Large intestine (tissue), 3 donors: ENCODE measurements at regions not wholly inside any gene's neighbourhood (a gene's known extent, or its start where the extent isn't known, plus 50 kb on each side); places are given as distances from the start of the nearest gene placed in this dataset.

Experiments used
- DNase-seq, 2 donors: peaks; one replicate each; pipeline versions ENCODE4 v3.0.0 to v3.0.0-alpha.2; 2013
- H3K27ac ChIP-seq: one replicate; pipeline ENCODE4 v1.5.1; 2013; ENCODE audit warnings: low read length
- H3K27me3 ChIP-seq: 2 replicates; pipeline ENCODE4 v1.6.1; 2013; ENCODE audit warnings: low read length; ENCODE audit not compliant: control insufficient read depth, insufficient read depth
- H3K36me3 ChIP-seq: 2 replicates; pipeline ENCODE4 v1.6.1; 2013; ENCODE audit warnings: low read length; ENCODE audit not compliant: control insufficient read depth, insufficient read depth
- H3K4me1 ChIP-seq: one replicate; pipeline ENCODE4 v1.6.1; 2013; ENCODE audit warnings: low read length; ENCODE audit not compliant: control insufficient read depth, insufficient read depth
- H3K4me3 ChIP-seq: one replicate; pipeline ENCODE4 v1.5.1; 2013; ENCODE audit warnings: low read length
- H3K9me3 ChIP-seq: one replicate; pipeline ENCODE4 v1.6.1; 2013; ENCODE audit warnings: mild to moderate bottlenecking, low read depth, low read length, moderate library complexity; ENCODE audit not compliant: control insufficient read depth
- WGBS: methylation state at CpG from one replicate; pipeline ENCODE4 v1.1.5; 2013; ENCODE audit warnings: low lambda C conversion rate; ENCODE audit not compliant: insufficient coverage; 5-methylcytosine and 5-hydroxymethylcytosine counted together

DNA sequence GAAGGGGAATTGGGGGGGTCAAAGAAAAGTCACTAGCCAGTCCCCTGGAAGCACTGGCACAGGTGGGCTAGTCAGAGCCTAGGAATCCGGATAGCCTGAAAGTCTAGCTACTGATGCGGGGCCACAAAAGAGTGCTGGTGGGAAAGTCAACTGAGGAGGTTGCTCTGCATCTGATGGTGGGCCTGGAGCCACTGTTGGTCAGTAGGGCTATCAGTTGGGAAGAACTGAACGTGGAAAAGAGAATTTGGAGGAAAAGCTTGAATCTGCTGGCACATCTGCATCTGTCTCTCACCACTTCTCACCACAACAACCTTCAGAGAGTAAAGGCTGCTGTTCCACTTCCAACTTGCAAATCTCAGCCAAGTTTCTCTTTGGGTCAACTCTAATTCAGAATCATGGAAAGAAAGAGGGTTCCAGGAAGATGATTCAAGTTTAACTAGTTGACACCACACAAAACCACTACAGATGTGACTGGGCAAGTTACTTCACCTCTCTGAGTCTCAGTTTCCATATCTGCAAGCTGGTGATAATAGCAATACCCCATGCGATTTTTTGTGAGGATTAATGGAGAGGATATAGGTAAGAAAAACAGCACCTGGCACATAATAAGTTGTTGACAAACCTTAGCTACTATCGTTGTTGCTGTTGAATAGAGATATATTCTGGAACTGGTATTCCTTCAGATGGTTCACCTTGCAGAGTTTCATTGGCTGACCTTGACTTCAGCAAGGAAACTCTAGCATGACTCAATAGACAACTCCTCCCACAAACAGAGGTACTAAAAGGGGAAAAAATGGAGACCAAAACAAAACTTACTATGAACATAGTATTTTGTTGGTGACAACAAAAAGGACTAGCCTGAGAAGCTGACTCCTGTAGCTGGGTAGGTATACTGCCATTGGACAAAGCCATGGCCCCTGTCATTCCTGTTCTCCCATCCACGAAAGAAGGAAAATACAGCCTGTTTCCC, 280.2 kb upstream of the STT3B start:
- 100% methylated on average over 1 of the region's 6 CpGs for WGBS

DNA sequence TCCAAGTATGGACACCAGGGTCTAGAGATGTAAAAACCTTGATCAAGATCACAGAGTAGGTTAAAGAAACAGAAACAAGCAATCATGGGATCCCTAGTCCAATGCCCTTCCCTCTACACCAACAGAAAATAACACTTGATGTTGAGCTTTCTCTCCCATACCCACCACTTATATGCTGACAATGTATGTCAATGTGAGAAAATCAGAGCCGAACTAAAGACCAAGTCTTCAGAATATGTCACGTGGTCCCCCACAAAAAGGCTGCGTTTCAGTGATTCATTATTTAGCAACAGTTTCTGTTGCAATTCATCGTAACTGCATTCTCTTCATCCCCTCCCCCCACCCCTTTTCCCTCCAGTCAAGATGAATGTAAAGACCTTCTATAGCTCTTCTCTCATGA, 278.9 kb upstream of the STT3B start:
- Histone ChIP-seq H3K27ac (no peak overlapping the region), H3K36me3 (no peaks in the 10 kb centered on the region), H3K9me3 (no peaks in the 10 kb centered on the region), H3K27me3 (no peaks in the 10 kb centered on the region), H3K4me3 (no peak overlapping the region), H3K4me1 (peaks cover 3% of the 10 kb centered on the region)
- whole genome bisulfite sequencing = no CpG with 5 or more reads among the region's 4 CpGs
- DNase-seq = no peak

More for the DNA sequence above, 280.2 kb upstream of the STT3B start:
- Histone ChIP-seq H3K4me1 (peaks cover 3% of the 10 kb centered on the region), H3K36me3 (no peaks in the 10 kb centered on the region), H3K4me3 (no peak overlapping the region), H3K27ac (no peak overlapping the region), H3K27me3 (no peaks in the 10 kb centered on the region), H3K9me3 (no peaks in the 10 kb centered on the region)
- no peak for DNase-seq

DNA sequence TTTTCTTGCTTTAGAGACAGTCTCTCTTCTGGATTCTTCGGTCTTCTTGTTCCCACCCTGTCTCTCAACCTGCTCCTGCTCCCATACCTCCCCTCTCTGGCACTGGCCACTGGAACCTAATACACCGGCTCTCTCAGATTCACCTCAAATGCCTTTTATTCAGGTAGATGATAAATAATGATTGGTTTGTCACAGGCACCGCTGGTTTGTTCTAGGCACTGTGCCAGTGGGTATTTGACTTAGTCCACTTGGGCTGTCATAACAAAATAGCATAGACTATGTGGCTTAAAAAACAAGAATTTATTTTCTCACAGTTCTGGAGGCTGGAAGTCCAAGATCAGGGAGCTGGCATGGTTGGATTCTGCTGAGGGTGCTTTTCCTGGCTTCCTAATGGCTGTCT, 278.2 kb upstream of the STT3B start:
- no peaks in the 10 kb centered on the region for H3K27me3 ChIP-seq
- no peak overlapping the region for H3K4me3 ChIP-seq
- no peak overlapping the region for H3K27ac ChIP-seq
- WGBS = 100% methylated on average over 1 of the region's 3 CpGs
- no peaks in the 10 kb centered on the region for H3K36me3 ChIP-seq
- H3K4me1 ChIP-seq = peaks cover 3% of the 10 kb centered on the region
- H3K9me3 ChIP-seq = no peaks in the 10 kb centered on the region
- DNase-seq = no peak

DNA sequence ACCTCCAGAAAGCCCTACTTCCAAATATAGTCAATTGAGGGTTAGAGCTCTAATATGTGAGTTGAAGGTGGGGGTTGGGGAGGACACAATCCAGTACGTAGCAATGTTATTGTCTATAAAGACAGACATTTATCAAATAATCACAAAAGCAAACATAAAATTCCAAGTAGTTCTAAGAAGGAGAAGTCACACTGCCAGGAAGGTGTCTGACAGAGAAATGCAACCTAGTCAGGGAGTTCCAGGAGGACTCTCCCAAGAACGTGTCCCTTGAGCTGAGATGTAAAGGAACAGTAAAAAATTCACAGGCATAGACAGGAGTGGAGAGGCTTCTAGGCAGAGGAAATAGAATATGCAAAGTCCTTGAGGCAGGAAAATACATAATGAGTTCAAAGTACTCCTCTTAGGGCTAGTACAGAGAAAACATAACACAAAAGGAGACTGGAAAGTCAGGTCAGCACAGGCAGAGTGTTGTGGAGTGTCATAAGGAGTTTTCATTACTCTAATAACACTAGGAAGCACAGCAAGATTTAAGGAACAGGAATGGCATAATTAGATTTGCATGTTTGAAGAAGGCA, 277.6 kb upstream of the STT3B start:
- Histone ChIP-seq H3K27me3 (no peaks in the 10 kb centered on the region), H3K4me1 (peaks cover 3% of the 10 kb centered on the region), H3K9me3 (no peaks in the 10 kb centered on the region), H3K27ac (no peak overlapping the region), H3K4me3 (no peak overlapping the region), H3K36me3 (no peaks in the 10 kb centered on the region)
- DNase-seq = peak in 1 of 2 donors; percentile 58
- no CpG with 5 or more reads among the region's 2 CpGs for WGBS

DNA sequence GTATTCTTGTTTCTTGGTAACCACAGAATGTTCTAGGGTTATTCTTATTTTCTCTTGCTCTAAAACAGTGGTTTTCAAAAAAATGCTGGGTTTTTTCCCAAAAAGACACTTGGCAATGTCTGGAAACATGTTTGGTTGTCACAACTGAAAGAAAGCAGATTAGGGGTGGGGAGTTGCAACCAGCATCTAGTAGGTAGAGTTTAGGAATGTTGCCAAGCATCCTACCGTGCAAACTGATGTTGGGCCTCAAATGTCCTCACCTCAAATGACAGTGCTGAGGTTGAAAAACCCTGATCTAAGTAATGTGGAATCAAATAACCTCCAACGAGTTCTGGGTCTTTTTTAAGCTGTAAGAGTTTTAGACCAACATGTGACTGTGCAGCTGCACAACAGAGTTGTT, 270.5 kb upstream of the STT3B start:
- Histone ChIP-seq H3K27me3 (no peaks in the 10 kb centered on the region), H3K4me1 (no peaks in the 10 kb centered on the region), H3K27ac (no peak overlapping the region), H3K9me3 (peaks cover 5% of the 10 kb centered on the region), H3K36me3 (no peaks in the 10 kb centered on the region), H3K4me3 (no peak overlapping the region)
- WGBS = no CpG with 5 or more reads among the region's 2 CpGs
- no peak for DNase-seq

DNA sequence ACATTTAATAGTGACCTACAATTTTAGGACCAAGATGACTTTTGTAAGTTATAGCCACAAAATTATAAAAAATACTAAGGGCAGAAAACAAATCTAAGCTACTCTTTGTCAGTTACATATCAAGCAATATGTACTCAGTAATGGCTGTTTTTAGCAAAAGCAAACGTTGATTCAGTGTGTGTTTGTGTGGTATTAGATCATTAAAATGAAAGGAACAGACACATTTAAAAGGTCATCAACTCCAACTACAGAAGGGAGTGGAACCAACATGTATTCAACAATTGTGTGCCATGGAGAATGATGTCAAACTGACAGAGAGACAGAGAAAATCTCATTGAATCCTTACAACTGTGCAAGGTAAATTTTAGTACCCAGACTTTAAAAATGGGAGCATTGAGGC, 268.8 kb upstream of the STT3B start:
- no peaks in the 10 kb centered on the region for H3K4me1 ChIP-seq
- H3K27ac ChIP-seq = no peak overlapping the region
- H3K9me3 ChIP-seq = peaks cover 5% of the 10 kb centered on the region
- WGBS = 80% methylated on average over 1 of the region's 1 CpG
- no peaks in the 10 kb centered on the region for H3K27me3 ChIP-seq
- no peaks in the 10 kb centered on the region for H3K36me3 ChIP-seq
- no peak overlapping the region for H3K4me3 ChIP-seq
- no peak for DNase-seq

DNA sequence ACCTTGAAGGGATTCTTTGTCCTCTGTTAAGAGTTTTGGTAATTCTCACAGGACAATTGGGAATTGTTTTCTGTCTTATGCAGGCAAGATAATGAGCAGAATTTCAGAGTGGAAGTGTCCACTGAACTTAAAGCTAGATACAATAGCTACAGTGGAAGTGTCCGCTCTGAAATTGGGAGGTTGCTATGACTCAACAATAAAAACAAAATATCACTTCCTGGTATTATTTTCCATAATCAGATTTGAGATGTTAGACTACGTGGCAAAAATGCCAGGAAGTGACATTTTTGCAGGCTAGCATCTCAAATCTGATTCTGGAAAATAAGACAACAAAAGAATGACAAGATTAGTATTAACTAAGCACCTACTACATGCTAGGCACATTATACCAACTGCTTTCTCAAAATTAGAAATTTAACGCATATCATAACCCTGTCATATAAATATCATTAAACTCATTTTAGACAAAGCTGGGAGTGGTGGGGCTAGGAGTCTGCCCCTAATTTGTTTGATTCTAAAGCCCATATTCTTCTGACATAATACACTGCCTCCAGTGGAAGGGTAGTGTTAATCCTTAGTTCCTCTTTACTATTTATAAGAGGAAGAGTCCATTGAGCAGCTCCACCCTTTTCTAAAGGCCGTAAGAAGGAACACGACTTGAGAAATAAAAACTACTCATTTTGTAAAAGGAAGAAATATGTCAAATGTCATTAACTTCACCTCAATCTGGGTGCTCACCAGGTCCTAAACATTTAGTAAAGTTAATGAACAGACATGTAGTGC, 266.9 kb upstream of the STT3B start:
- Histone ChIP-seq H3K27ac (no peak overlapping the region), H3K36me3 (no peaks in the 10 kb centered on the region), H3K27me3 (no peaks in the 10 kb centered on the region), H3K9me3 (no peaks in the 10 kb centered on the region), H3K4me3 (no peak overlapping the region), H3K4me1 (no peaks in the 10 kb centered on the region)
- no peak for DNase-seq
- WGBS = 100% methylated on average over 1 of the region's 5 CpGs

DNA sequence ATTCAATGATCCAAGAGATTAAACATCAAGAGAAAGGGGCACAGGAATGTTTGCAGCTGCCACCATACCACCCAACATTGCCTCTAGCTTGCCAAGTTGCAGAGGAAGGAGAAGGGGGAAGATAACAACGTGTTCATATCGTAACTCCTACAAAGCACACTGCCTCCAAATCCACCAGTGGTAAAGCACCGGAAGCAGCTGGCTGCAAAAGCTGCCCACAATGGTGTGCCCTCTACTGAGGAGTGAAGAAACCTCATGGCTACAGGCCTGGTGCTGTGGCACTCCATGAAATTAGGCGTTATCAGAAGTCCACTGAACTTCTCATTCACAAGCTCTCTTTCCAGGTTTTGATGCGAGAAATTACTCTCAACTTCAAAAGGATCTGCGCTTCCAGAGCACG, 263.9 kb upstream of the STT3B start:
- H3K4me3 ChIP-seq = no peak overlapping the region
- H3K4me1 ChIP-seq = no peaks in the 10 kb centered on the region
- WGBS = no CpG with 5 or more reads among the region's 7 CpGs
- H3K27ac ChIP-seq = no peak overlapping the region
- H3K36me3 ChIP-seq = no peaks in the 10 kb centered on the region
- DNase-seq = no peak
- no peaks in the 10 kb centered on the region for H3K9me3 ChIP-seq
- no peaks in the 10 kb centered on the region for H3K27me3 ChIP-seq

DNA sequence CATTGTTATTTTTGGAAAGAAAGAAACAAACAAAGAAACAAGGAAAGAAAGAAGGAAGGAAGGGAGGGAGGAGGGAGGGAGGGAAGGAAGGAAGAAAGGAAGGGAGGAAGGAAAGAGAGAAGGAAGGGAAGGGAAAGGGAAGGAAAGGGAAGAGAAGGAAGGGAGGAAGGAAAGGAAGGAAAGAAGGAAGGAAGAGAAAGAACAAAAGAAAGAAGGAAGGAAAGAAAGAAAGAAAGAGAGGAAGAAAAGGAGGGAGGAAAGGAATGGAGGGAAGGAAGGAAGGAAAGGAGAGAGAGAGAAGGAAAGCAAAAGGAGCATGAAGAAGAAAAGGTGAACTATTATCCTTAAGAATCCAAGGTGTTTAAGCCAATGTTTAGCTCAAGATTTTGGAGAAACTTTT, 262.7 kb upstream of the STT3B start:
- no peaks in the 10 kb centered on the region for H3K4me1 ChIP-seq
- no peak for DNase-seq
- no peaks in the 10 kb centered on the region for H3K9me3 ChIP-seq
- no peak overlapping the region for H3K27ac ChIP-seq
- no peak overlapping the region for H3K4me3 ChIP-seq
- H3K36me3 ChIP-seq = no peaks in the 10 kb centered on the region
- H3K27me3 ChIP-seq = no peaks in the 10 kb centered on the region

DNA sequence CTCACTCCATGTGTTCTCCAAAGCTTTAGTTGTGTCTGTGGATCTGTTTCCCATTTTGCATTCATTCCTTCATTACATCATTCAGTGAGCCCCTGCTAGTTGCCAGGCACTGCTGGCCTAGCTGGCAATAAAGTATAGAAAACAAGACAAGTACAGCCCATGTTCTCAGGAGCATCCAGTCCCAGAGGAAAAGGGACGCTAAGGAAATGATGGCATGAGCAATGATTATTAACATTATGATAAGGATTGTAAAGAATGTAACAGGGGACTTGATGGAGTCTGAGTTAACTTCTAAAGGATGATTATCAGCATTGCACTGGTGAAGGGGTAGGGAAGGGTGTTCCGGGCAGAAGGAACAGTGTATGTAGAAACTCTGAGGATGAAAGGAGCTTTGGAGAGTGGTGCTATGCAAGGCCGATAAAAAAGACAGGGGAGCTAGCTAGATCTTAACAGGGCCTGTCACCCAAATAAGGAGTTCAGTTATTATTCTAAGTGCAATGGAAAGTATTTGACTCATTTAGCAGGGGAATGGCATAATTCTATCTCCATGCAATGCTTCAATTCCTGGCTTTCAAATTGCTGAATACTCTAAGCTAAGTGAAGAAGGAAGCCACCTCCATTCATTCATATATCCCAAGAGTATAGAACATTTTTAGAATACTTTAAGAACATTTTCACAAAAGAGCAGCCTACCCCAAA, 258.2 kb upstream of the STT3B start:
- no peaks in the 10 kb centered on the region for H3K27me3 ChIP-seq
- H3K9me3 ChIP-seq = no peaks in the 10 kb centered on the region
- no peak overlapping the region for H3K27ac ChIP-seq
- no peaks in the 10 kb centered on the region for H3K4me1 ChIP-seq
- H3K4me3 ChIP-seq = no peak overlapping the region
- H3K36me3 ChIP-seq = no peaks in the 10 kb centered on the region
- DNase-seq = no peak
- WGBS = 77% methylated on average over 3 of the region's 3 CpGs
